22Rv1 (cell line): ENCODE measurements at regions not wholly inside any gene's neighbourhood (a gene's known extent, or its start where the extent isn't known, plus 50 kb on each side); places are given as distances from the start of the nearest gene placed in this dataset.
"Not testable (repeated sequence)": the region's sequence is repeated elsewhere in the genome, so short reads cannot be mapped to it uniquely, and the experiment has no call there.

Experiments used
- ZFX ChIP-seq: fragments of 450-650 bp; IDR thresholded peaks from 2 replicates; pipeline ENCODE4 v1.6.1; 2017; ENCODE audit warnings: antibody characterized with exemption, borderline replicate concordance
- TF ChIP-seq, protein P1 (sequence below): fragments of 450-650 bp; IDR thresholded peaks from 2 replicates; pipeline ENCODE4 v1.5.1; 2017; ENCODE audit warnings: mild to moderate bottlenecking

DNA sequence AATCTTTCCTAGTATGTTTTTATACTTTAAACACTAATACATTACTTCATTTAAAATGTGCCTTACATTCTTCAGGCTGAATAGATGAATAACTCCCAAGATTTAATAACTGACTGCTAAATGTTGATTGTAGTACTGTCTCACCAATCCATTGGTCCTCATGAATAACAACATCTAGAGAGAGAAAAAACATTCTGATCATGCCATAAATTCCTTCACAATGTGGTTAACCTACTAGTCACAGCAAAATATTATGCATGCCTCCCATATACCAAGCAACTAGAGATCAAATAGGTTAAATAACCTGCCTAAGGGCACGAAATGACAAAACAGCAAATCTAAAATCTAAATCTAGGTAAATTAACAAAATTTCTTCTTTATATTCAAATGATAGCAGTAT, 66.2 kb downstream of the SYT15 start:
- TF ChIP-seq, protein P1, sequence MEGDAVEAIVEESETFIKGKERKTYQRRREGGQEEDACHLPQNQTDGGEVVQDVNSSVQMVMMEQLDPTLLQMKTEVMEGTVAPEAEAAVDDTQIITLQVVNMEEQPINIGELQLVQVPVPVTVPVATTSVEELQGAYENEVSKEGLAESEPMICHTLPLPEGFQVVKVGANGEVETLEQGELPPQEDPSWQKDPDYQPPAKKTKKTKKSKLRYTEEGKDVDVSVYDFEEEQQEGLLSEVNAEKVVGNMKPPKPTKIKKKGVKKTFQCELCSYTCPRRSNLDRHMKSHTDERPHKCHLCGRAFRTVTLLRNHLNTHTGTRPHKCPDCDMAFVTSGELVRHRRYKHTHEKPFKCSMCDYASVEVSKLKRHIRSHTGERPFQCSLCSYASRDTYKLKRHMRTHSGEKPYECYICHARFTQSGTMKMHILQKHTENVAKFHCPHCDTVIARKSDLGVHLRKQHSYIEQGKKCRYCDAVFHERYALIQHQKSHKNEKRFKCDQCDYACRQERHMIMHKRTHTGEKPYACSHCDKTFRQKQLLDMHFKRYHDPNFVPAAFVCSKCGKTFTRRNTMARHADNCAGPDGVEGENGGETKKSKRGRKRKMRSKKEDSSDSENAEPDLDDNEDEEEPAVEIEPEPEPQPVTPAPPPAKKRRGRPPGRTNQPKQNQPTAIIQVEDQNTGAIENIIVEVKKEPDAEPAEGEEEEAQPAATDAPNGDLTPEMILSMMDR, result not testable (repeated sequence)
- TF ChIP-seq ZFX, result not testable (repeated sequence)
